Endothelial cell of umbilical vein (primary cell): ENCODE measurements at regions not wholly inside any gene's neighbourhood (a gene's known extent, or its start where the extent isn't known, plus 50 kb on each side); places are given as distances from the start of the nearest gene placed in this dataset.
"Not testable (repeated sequence)": the region's sequence is repeated elsewhere in the genome, so short reads cannot be mapped to it uniquely, and the experiment has no call there.

Experiments used
- EZH2 ChIP-seq: IDR thresholded peaks from 2 replicates; pipeline ENCODE4 v1.6.1; 2012; ENCODE audit warnings: borderline replicate concordance, low read depth, mild to moderate bottlenecking, moderate library complexity, low read length, inconsistent platforms; ENCODE audit not compliant: severe bottlenecking
- POLR2A ChIP-seq: IDR thresholded peaks from 2 replicates; pipeline ENCODE4 v1.6.1; 2012; ENCODE audit warnings: low read depth, mild to moderate bottlenecking, control low read depth, low read length
- POLR2AphosphoS5 ChIP-seq: IDR thresholded peaks from 2 replicates; pipeline ENCODE4 v1.6.1; 2012; ENCODE audit warnings: low read depth, mild to moderate bottlenecking, control low read depth, low read length, moderate library complexity; ENCODE audit not compliant: insufficient read depth
- TF ChIP-seq, protein P1 (sequence below), 2 donors: IDR thresholded peaks; 1 replicate in 1 of 2; 2 replicates in 1 of 2; pipeline ENCODE4 v1.5.1; 2011; ENCODE audit warnings: low read length in 2 of 2, mild to moderate bottlenecking in 2 of 2, moderate library complexity in 2 of 2, control low read depth in 1 of 2, inconsistent platforms in 1 of 2, low read depth in 1 of 2; ENCODE audit not compliant: insufficient read depth in 1 of 2; ENCODE audit errors: extremely low read depth in 1 of 2

DNA sequence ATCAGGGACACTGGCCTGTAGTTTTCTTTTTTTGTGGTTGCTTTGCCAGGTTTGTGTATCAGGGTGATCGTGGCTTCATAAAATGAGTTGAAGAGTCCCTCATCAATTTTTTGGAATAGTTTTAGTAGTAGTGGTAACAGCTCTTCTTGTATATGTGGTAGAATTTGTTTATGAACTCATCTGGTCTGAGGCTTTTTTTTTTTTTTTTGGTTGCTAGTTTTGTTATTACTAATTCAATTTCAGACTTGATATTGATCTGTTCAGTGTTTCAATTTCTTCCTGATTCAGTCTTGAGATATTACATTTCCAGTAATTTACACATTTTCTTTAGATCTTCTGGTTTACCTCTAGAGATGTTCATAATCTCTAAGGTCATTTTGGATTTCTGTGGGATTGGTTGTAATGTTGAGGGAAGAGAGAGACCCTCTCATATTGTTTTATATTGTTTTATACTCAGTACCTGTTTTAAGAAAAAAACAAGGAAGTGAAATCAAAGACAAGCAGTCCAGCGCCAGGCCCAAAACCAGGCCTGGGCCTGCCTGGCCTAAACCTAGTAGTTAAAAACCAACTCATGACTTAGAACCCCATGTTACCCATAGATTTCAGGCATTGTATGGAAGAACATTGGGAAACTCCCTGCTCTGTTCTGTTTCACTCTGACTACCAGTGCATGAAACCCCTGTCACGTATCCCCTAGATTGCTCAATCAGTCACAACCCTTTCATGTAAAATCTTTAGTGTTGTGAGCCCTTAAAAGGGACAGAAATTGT lies 836.7 kb upstream of the NDST4 start:
- TF ChIP-seq, protein P1, sequence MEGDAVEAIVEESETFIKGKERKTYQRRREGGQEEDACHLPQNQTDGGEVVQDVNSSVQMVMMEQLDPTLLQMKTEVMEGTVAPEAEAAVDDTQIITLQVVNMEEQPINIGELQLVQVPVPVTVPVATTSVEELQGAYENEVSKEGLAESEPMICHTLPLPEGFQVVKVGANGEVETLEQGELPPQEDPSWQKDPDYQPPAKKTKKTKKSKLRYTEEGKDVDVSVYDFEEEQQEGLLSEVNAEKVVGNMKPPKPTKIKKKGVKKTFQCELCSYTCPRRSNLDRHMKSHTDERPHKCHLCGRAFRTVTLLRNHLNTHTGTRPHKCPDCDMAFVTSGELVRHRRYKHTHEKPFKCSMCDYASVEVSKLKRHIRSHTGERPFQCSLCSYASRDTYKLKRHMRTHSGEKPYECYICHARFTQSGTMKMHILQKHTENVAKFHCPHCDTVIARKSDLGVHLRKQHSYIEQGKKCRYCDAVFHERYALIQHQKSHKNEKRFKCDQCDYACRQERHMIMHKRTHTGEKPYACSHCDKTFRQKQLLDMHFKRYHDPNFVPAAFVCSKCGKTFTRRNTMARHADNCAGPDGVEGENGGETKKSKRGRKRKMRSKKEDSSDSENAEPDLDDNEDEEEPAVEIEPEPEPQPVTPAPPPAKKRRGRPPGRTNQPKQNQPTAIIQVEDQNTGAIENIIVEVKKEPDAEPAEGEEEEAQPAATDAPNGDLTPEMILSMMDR (IDR thresholded peaks at IDR 0.05; ENCODE audit: extremely low read depth in 1 of 2, insufficient read depth in 1 of 2, low read depth in 1 of 2, low read length in 2 of 2) = not testable (repeated sequence)
- not testable (repeated sequence) for TF ChIP-seq POLR2AphosphoS5, EZH2, POLR2A
